Osteocyte (in vitro differentiated cells): ENCODE measurements at regions not wholly inside any gene's neighbourhood (a gene's known extent, or its start where the extent isn't known, plus 50 kb on each side); places are given as distances from the start of the nearest gene placed in this dataset.

Source experiments
- DNase-seq: peaks from one replicate; pipeline ENCODE4 v3.0.0; 2021; ENCODE audit warnings: mixed read lengths; ENCODE audit not compliant: unreplicated experiment; ENCODE audit errors: extremely low spot score
- H3K27ac Mint-ChIP-seq: one replicate; pipeline ENCODE4 v1.8.0; 2021; ENCODE audit warnings: mild to moderate bottlenecking, mixed read lengths; ENCODE audit not compliant: unreplicated experiment
- H3K27me3 Mint-ChIP-seq: one replicate; pipeline ENCODE4 v1.8.0; 2021; ENCODE audit warnings: mixed read lengths; ENCODE audit not compliant: unreplicated experiment
- H3K36me3 Mint-ChIP-seq: one replicate; pipeline ENCODE4 v1.8.0; 2021; ENCODE audit warnings: mixed read lengths; ENCODE audit not compliant: unreplicated experiment
- H3K4me1 Mint-ChIP-seq: one replicate; pipeline ENCODE4 v1.8.0; 2021; ENCODE audit warnings: mixed read lengths; ENCODE audit not compliant: unreplicated experiment
- H3K4me3 Mint-ChIP-seq: one replicate; pipeline ENCODE4 v1.8.0; 2021; ENCODE audit warnings: mild to moderate bottlenecking, moderate library complexity, mixed read lengths; ENCODE audit not compliant: unreplicated experiment
- H3K9me3 Mint-ChIP-seq: one replicate; pipeline ENCODE4 v1.8.0; 2021; ENCODE audit warnings: mixed read lengths; ENCODE audit not compliant: unreplicated experiment
- CTCF ChIP-seq: fragments of 200-600 bp; sonication (generic); IDR thresholded peaks from 2 replicates; pipeline ENCODE4 v1.5.0; 2021; ENCODE audit warnings: antibody characterized with exemption, mild to moderate bottlenecking, moderate library complexity

- peaks cover 15% of the 10 kb centered on the region for H3K9me3 Mint-ChIP-seq
- H3K27me3 Mint-ChIP-seq, result no peaks in the 10 kb centered on the region
- H3K27ac Mint-ChIP-seq, result no peak overlapping the region
- no peak for DNase-seq
- no peaks in the 10 kb centered on the region for H3K36me3 Mint-ChIP-seq
- TF ChIP-seq CTCF, result no peak
- H3K4me3 Mint-ChIP-seq, result no peak overlapping the region
- peaks cover 23% of the 10 kb centered on the region for H3K4me1 Mint-ChIP-seq
Observed at GRCh38 chrX:20639115-20639514, 372.4 kb upstream of the RPS6KA3 start.

- H3K27me3 Mint-ChIP-seq, result no peaks in the 10 kb centered on the region
- peaks cover 28% of the 10 kb centered on the region for H3K4me1 Mint-ChIP-seq
- DNase-seq, result no peak
- no peak for TF ChIP-seq CTCF
- peak overlapping the region; percentile 82 for H3K27ac Mint-ChIP-seq
- H3K4me3 Mint-ChIP-seq, result no peak overlapping the region
- no peaks in the 10 kb centered on the region for H3K36me3 Mint-ChIP-seq
- H3K9me3 Mint-ChIP-seq, result peaks cover 12% of the 10 kb centered on the region
Observed at GRCh38 chrX:20637351-20637750, 370.6 kb upstream of the RPS6KA3 start.

DNA sequence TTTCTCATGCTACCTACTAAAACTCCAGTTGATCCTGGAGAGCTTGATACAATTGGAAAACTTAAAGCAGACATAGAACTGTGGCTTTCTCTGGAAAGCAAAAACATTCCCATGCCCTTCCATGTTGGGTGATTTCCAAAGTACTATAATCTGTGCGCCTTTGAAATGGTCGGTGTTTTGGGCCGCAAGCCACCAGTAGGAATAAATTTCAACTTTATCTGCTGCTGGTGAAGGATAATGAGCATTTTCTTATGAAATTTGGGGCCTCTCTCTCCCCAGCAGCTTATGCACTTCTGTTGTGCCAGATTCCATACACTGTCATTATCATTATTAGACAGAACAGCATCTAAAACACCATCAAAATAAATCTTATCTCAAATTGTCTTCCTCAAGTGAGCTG is 366.7 kb upstream of the RPS6KA3 start:
- Mint-ChIP-seq H3K9me3 (no peaks in the 10 kb centered on the region), H3K4me3 (no peak overlapping the region), H3K27ac (no peak overlapping the region), H3K4me1 (peaks cover 24% of the 10 kb centered on the region), H3K27me3 (no peaks in the 10 kb centered on the region), H3K36me3 (no peaks in the 10 kb centered on the region)
- TF ChIP-seq CTCF, result no peak
- no peak for DNase-seq

- no peak for TF ChIP-seq CTCF
- no peak overlapping the region for H3K4me3 Mint-ChIP-seq
- H3K27me3 Mint-ChIP-seq, result no peaks in the 10 kb centered on the region
- no peaks in the 10 kb centered on the region for H3K36me3 Mint-ChIP-seq
- H3K9me3 Mint-ChIP-seq, result peaks cover 17% of the 10 kb centered on the region
- peaks cover 22% of the 10 kb centered on the region for H3K4me1 Mint-ChIP-seq
- no peak overlapping the region for H3K27ac Mint-ChIP-seq
- DNase-seq, result no peak
Observed at GRCh38 chrX:20623448-20623847, 356.7 kb upstream of the RPS6KA3 start.

- no peak for DNase-seq
- Mint-ChIP-seq H3K4me3 (no peak overlapping the region), H3K36me3 (no peaks in the 10 kb centered on the region), H3K9me3 (peaks cover 13% of the 10 kb centered on the region), H3K27ac (no peak overlapping the region), H3K4me1 (peaks cover 8% of the 10 kb centered on the region), H3K27me3 (no peaks in the 10 kb centered on the region)
- TF ChIP-seq CTCF, result no peak
Observed at GRCh38 chrX:20620306-20620705, 353.6 kb upstream of the RPS6KA3 start.
